Mammary epithelial cell (primary cell): ENCODE measurements at regions not wholly inside any gene's neighbourhood (a gene's known extent, or its start where the extent isn't known, plus 50 kb on each side); places are given as distances from the start of the nearest gene placed in this dataset.

Experiments used
- EZH2 ChIP-seq: IDR thresholded peaks from 2 replicates; pipeline ENCODE4 v1.6.1; 2012; ENCODE audit warnings: low read length, inconsistent platforms, borderline replicate concordance
- TF ChIP-seq, protein P1 (sequence below), 2 donors: IDR thresholded peaks in 1 of 2; conservative IDR thresholded peaks in 1 of 2; 2 replicates each; pipeline ENCODE4 v1.5.1; 2011 to 2012; ENCODE audit warnings: inconsistent platforms in 2 of 2, low read length in 2 of 2, mild to moderate bottlenecking in 2 of 2, control low read depth in 1 of 2, low read depth in 1 of 2; ENCODE audit not compliant: insufficient read depth in 1 of 2; ENCODE audit errors: extremely low read depth in 1 of 2

DNA sequence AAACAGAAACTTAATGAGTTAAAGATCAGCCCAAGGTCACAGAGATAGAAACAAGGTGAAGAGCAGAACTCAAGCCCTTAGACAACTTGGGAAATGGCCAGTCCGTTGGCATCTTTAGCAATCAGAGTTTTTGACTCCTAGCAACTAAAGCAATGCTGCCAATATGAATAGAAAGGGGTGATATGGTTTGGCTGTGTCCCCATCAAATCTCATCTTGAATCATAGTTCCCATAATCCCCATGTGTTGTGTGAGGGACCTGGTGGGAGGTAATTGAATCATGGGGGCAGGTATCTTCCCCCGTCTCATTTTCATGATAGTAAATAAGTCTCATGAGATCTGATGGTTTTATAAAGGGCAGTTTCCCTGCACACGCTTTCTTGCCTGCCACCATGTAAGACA, 170.2 kb downstream of the DDX1 start:
- no peak for TF ChIP-seq EZH2
- TF ChIP-seq, protein P1, sequence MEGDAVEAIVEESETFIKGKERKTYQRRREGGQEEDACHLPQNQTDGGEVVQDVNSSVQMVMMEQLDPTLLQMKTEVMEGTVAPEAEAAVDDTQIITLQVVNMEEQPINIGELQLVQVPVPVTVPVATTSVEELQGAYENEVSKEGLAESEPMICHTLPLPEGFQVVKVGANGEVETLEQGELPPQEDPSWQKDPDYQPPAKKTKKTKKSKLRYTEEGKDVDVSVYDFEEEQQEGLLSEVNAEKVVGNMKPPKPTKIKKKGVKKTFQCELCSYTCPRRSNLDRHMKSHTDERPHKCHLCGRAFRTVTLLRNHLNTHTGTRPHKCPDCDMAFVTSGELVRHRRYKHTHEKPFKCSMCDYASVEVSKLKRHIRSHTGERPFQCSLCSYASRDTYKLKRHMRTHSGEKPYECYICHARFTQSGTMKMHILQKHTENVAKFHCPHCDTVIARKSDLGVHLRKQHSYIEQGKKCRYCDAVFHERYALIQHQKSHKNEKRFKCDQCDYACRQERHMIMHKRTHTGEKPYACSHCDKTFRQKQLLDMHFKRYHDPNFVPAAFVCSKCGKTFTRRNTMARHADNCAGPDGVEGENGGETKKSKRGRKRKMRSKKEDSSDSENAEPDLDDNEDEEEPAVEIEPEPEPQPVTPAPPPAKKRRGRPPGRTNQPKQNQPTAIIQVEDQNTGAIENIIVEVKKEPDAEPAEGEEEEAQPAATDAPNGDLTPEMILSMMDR (conservative IDR thresholded peaks at IDR 0.05 in 1 of 2, IDR thresholded peaks at IDR 0.05 in 1 of 2; ENCODE audit: extremely low read depth in 1 of 2, insufficient read depth in 1 of 2, low read depth in 1 of 2, low read length in 2 of 2), result no peak
